K562 (cell line): ENCODE measurements at regions not wholly inside any gene's neighbourhood (a gene's known extent, or its start where the extent isn't known, plus 50 kb on each side); places are given as distances from the start of the nearest gene placed in this dataset.

ENCODE experiments used
- ATAC-seq: fragments of 200-7000 bp; cut with Tn5 transposase; 3 replicates; pipeline ENCODE4 v1.9.1; 2020; ENCODE audit warnings: moderate library complexity
- BruUV-seq: library from RNA; stranded (reverse); fragments of 400-500 nt; replicated peaks from 2 replicates; lab custom pipeline; 2021; lab: Mats Ljungman, UMichigan
- CTCF ChIA-PET: fragments of 300-600 bp; formaldehyde crosslinking; extraction: SDS; loops from one replicate; lab custom pipeline; 2021; ENCODE audit warnings: low intra/inter-chr PET ratio; lab: Yijun Ruan, JAX
- POLR2A ChIA-PET: fragments of 300-600, 350-650 bp; sonication (Branson Sonifier 250); formaldehyde crosslinking; extraction: SDS; loops from one replicate; lab custom pipeline; 2021; ENCODE audit warnings: antibody characterized with exemption, inconsistent platforms; lab: Yijun Ruan, JAX
- DNase-seq, 4 experiments: peaks; one replicate each; pipeline versions ENCODE4 v3.0.0 to v3.0.0-alpha.2; 2011 to 2018; ENCODE audit warnings: low spot score in 3 of 4, mixed read lengths in 3 of 4; ENCODE audit errors: extremely low read depth in 1 of 4
- FAIRE-seq: peaks from 2 replicates; lab custom pipeline; 2011; peaks lifted over from hg19 to GRCh38; lab: Jason Lieb, UNC
- H2AFZ ChIP-seq: 2 replicates; pipeline ENCODE4 v1.6.0; 2011; ENCODE audit warnings: low read depth, low read length, control low read depth, inconsistent platforms
- H3K27ac ChIP-seq: fragments of 200-600 bp; 3 replicates; pipeline ENCODE4 v1.8.0; 2011; ENCODE audit warnings: low read depth, mild to moderate bottlenecking, control low read depth, inconsistent platforms, low read length, moderate library complexity, mixed read lengths; ENCODE audit errors: extremely low read depth
- H3K27me3 ChIP-seq, 2 experiments: fragments of 300-600 bp in 1 of 2; 2 replicates in 1 of 2; 3 replicates in 1 of 2; pipeline versions ENCODE4 v1.6.0 to v1.8.0; 2011; ENCODE audit warnings: inconsistent platforms in 2 of 2, low read length in 2 of 2, mild to moderate bottlenecking in 1 of 2, mixed read lengths in 1 of 2, moderate library complexity in 1 of 2; ENCODE audit not compliant: control insufficient read depth in 2 of 2, insufficient read depth in 2 of 2
- H3K36me3 ChIP-seq: fragments of 300-600 bp; 3 replicates; pipeline ENCODE4 v1.8.0; 2011; ENCODE audit warnings: mild to moderate bottlenecking, low read length, inconsistent platforms; ENCODE audit not compliant: control insufficient read depth, insufficient read depth
- H3K4me1 ChIP-seq, 2 experiments: fragments of 200-600 bp in 1 of 2; replicated peaks in 1 of 2; 2 replicates in 1 of 2; 3 replicates in 1 of 2; pipeline versions ENCODE4 v1.5.1 to v1.8.0; 2011; ENCODE audit warnings: inconsistent platforms in 2 of 2, low read length in 2 of 2, mild to moderate bottlenecking in 1 of 2, mixed read lengths in 1 of 2, moderate library complexity in 1 of 2; ENCODE audit not compliant: control insufficient read depth in 2 of 2, insufficient read depth in 2 of 2
- H3K4me2 ChIP-seq: 2 replicates; pipeline ENCODE4 v1.6.1; 2011; ENCODE audit warnings: low read length, control low read depth, inconsistent platforms, mixed read lengths; ENCODE audit not compliant: insufficient read depth
- H3K4me3 ChIP-seq: fragments of 200-600 bp; sonication (generic), shearing (Covaris generic); 2 replicates; pipeline ENCODE4 v1.5.1; 2016; ENCODE audit warnings: control low read depth, inconsistent platforms
- H3K79me2 ChIP-seq: fragments of 200-600 bp; 3 replicates; pipeline ENCODE4 v1.8.0; 2011; ENCODE audit warnings: low read length, inconsistent platforms; ENCODE audit not compliant: control insufficient read depth, insufficient read depth
- H3K9ac ChIP-seq, 2 experiments: 2 replicates each; pipeline versions ENCODE4 v1.6.0 to v1.6.1; 2011; ENCODE audit warnings: low read depth in 2 of 2, low read length in 2 of 2, control low read depth in 1 of 2, inconsistent platforms in 1 of 2, mild to moderate bottlenecking in 1 of 2, mixed read lengths in 1 of 2; ENCODE audit not compliant: insufficient read depth in 1 of 2
- H3K9me1 ChIP-seq: one replicate; pipeline ENCODE4 v1.6.0; 2011; ENCODE audit warnings: inconsistent platforms, mild to moderate bottlenecking, low read length, moderate library complexity; ENCODE audit not compliant: control insufficient read depth, insufficient read depth
- H3K9me3 ChIP-seq: replicated peaks from 2 replicates; pipeline ENCODE4 v1.5.1; 2011; ENCODE audit warnings: low read depth, low read length, inconsistent platforms; ENCODE audit not compliant: control insufficient read depth, insufficient read depth
- H4K20me1 ChIP-seq: replicated peaks from 2 replicates; pipeline ENCODE4 v1.6.1; 2011; ENCODE audit warnings: low read length, inconsistent platforms, mixed read lengths; ENCODE audit not compliant: control insufficient read depth, insufficient read depth
- C11orf30 ChIP-seq: fragments of 450-650 bp; IDR thresholded peaks from 2 replicates; pipeline ENCODE4 v1.6.1; 2016; ENCODE audit warnings: low read depth, mild to moderate bottlenecking
- MAFG ChIP-seq: fragments of 450-650 bp; conservative IDR thresholded peaks from 2 replicates; pipeline ENCODE4 v1.6.1; 2016; ENCODE audit warnings: missing genetic modification characterization, missing compliant biosample characterization
- NCOA2 ChIP-seq, 2 experiments: fragments of 450-650 bp; IDR thresholded peaks; 2 replicates each; pipeline ENCODE4 v1.6.1; 2018; ENCODE audit warnings: mild to moderate bottlenecking in 2 of 2, moderate library complexity in 1 of 2; ENCODE audit not compliant: partially characterized antibody in 2 of 2
- NFE2 ChIP-seq: IDR thresholded peaks from 2 replicates; pipeline ENCODE4 v1.6.1; 2014; ENCODE audit warnings: antibody characterized with exemption, low read depth
- SAFB2 ChIP-seq: fragments of 200-400 bp; formaldehyde crosslinking; IDR thresholded peaks from 2 replicates; pipeline ENCODE4 v1.6.1; 2018; ENCODE audit warnings: borderline replicate concordance, low read length, low read depth, moderate library complexity; ENCODE audit not compliant: severe bottlenecking
- STAT5B ChIP-seq: fragments of 250-450 bp; sonication (Bioruptor Pico); IDR thresholded peaks from 2 replicates; pipeline ENCODE4 v1.8.0; 2021; ENCODE audit warnings: mild to moderate bottlenecking, inconsistent platforms
- TEAD2 ChIP-seq: fragments of 450-650 bp; IDR thresholded peaks from 2 replicates; pipeline ENCODE4 v1.6.1; 2016; ENCODE audit warnings: missing genetic modification characterization, control low read depth, missing compliant biosample characterization
- ZNF316 ChIP-seq: fragments of 450-650 bp; IDR thresholded peaks from 2 replicates; pipeline ENCODE4 v1.6.1; 2016
- ZNF384 ChIP-seq: IDR thresholded peaks from 2 replicates; pipeline ENCODE4 v1.6.1; 2012; ENCODE audit warnings: low read depth, low read length, improper control_type of control experiment
- ZNF57 ChIP-seq: fragments of 450-650 bp; formaldehyde crosslinking; IDR thresholded peaks from 2 replicates; pipeline ENCODE4 v1.4.0; 2020; ENCODE audit warnings: mild to moderate bottlenecking, moderate library complexity
- ZSCAN29 ChIP-seq: fragments of 450-650 bp; IDR thresholded peaks from 2 replicates; pipeline ENCODE4 v1.6.1; 2017
- WGBS: fragments of 100-300 bp; shearing (Covaris generic); methylation state at CpG from one replicate; pipeline ENCODE4 v1.1.6; 2016; ENCODE audit warnings: low coverage, mixed read lengths; ENCODE audit not compliant: insufficient coverage; ENCODE audit errors: missing lambda C conversion rate; 5-methylcytosine and 5-hydroxymethylcytosine counted together
- in situ Hi-C: fragments of 300-500 bp; cut with MboI; formaldehyde crosslinking; loops from 4 replicates; pipeline ENCODE4 v1.15.0; 2018; ENCODE audit warnings: inconsistent platforms, mixed read lengths
- intact Hi-C: fragments of 100-400 bp; cut with micrococcal nuclease; formaldehyde crosslinking; loops from 2 replicates; pipeline ENCODE4 v1.14.2; 2022
- TF ChIP-seq, protein P1 (sequence below): fragments of 450-650 bp; IDR thresholded peaks from 2 replicates; pipeline ENCODE4 v1.6.1; 2016; ENCODE audit warnings: mild to moderate bottlenecking

- DNase-seq (no peak), FAIRE-seq (no peak), ATAC-seq (no peak)
- WGBS = 2% methylated on average over 6 of the region's 10 CpGs
- no peaks in the 10 kb centered on the region for H3K9me3 ChIP-seq
- no peaks in the 10 kb centered on the region for H3K79me2 ChIP-seq
- no peaks in the 10 kb centered on the region for H3K36me3 ChIP-seq
- TF ChIP-seq ZNF57 (CRISPR knock-in tag) (no peak), NCOA2 (IDR thresholded peaks at IDR 0.05; ENCODE audit: partially characterized antibody in 2 of 2) (no peak), STAT5B (CRISPR knock-in tag) (no peak), ZSCAN29 (no peak), MAFG (tag) (no peak)
- H3K27me3 ChIP-seq = peaks cover 0 to 7% of the 10 kb centered on the region in 2 experiments; a peak in 1 of 5 replicates
- no peaks in the 10 kb centered on the region for H4K20me1 ChIP-seq
- in situ Hi-C loops (no loop called here), intact Hi-C loops (no loop called here)
- H3K9ac ChIP-seq = no peak overlapping the region
- H3K4me1 ChIP-seq = no peaks in the 10 kb centered on the region
- no TSS peak for BruUV-seq
- H3K9me1 ChIP-seq = no peaks in the 10 kb centered on the region
- ChIA-PET CTCF (no interaction called here), POLR2A (no interaction called here)
- no peak overlapping the region for H3K27ac ChIP-seq
- no peak overlapping the region for H3K4me2 ChIP-seq
- no peak overlapping the region for H3K4me3 ChIP-seq
- H2AFZ ChIP-seq = no peak overlapping the region
Measured at GRCh38 chr10:130542761-130543160, 406.6 kb downstream of the GLRX3 start.

DNA sequence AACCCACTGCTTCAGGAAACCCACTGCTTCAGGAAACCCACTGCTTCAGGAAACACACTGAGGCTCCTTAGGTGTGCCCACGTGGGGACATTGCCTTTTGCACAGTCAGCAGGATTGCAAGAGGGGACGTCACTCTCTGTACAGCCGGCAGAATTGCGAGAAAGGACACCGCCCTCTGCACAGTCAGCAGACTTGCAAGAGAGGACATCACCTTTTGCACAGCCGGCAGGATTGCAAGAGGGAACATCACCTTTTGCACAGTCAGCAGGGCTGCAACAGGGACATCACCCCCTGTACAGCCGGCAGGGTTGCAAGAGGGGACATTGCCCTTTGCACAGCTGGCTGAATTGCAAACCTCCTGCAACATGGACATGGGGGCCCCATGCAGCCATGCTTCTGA lies 407.6 kb downstream of the GLRX3 start:
- in situ Hi-C loops = no loop called here
- intact Hi-C loops = no loop called here
- Histone ChIP-seq H2AFZ (no peak overlapping the region), H3K4me3 (no peak overlapping the region), H3K36me3 (no peaks in the 10 kb centered on the region), H3K4me1 (no peaks in the 10 kb centered on the region)
- no peak for FAIRE-seq
- CTCF ChIA-PET = no interaction called here
- ATAC-seq = no peak
- TF ChIP-seq C11orf30 (peak; percentile 50), SAFB2 (no peak), NFE2 (no peak), ZNF384 (no peak), ZNF316 (peak; percentile 62), MAFG (tag) (peak; percentile 52; the same call in 1 of the 2 replicates), TEAD2 (no peak)
- TF ChIP-seq, protein P1, sequence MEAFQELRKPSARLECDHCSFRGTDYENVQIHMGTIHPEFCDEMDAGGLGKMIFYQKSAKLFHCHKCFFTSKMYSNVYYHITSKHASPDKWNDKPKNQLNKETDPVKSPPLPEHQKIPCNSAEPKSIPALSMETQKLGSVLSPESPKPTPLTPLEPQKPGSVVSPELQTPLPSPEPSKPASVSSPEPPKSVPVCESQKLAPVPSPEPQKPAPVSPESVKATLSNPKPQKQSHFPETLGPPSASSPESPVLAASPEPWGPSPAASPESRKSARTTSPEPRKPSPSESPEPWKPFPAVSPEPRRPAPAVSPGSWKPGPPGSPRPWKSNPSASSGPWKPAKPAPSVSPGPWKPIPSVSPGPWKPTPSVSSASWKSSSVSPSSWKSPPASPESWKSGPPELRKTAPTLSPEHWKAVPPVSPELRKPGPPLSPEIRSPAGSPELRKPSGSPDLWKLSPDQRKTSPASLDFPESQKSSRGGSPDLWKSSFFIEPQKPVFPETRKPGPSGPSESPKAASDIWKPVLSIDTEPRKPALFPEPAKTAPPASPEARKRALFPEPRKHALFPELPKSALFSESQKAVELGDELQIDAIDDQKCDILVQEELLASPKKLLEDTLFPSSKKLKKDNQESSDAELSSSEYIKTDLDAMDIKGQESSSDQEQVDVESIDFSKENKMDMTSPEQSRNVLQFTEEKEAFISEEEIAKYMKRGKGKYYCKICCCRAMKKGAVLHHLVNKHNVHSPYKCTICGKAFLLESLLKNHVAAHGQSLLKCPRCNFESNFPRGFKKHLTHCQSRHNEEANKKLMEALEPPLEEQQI = no peak
- TF ChIP-seq, all 486 proteins: peak for 3
- no peaks in the 10 kb centered on the region for H3K9me3 ChIP-seq
- BruUV-seq = no TSS peak
- no peaks in the 10 kb centered on the region for H4K20me1 ChIP-seq
- peaks cover 0 to 7% of the 10 kb centered on the region in 2 experiments; a peak in 1 of 5 replicates for H3K27me3 ChIP-seq
- no peak for DNase-seq
- no peaks in the 10 kb centered on the region for H3K79me2 ChIP-seq
- POLR2A ChIA-PET = no interaction called here
- no peaks in the 10 kb centered on the region for H3K9me1 ChIP-seq
- 0% methylated on average over 6 of the region's 7 CpGs for WGBS
- no peak overlapping the region for H3K27ac ChIP-seq
- no peak overlapping the region for H3K4me2 ChIP-seq
- no peak overlapping the region for H3K9ac ChIP-seq
